ENCODE measurements at regions not wholly inside any gene's neighbourhood (a gene's known extent, or its start where the extent isn't known, plus 50 kb on each side); places are given as distances from the start of the nearest gene placed in this dataset.

GRCh38 chr16:9598731-9599083 lies 507.3 kb downstream of the HAPSTR1 start:
- no peak for DNase-seq (ENCODE audit: extremely low read depth, low read depth)
- no peak for TF ChIP-seq CTCF (IDR thresholded peaks at IDR 0.05; ENCODE audit: low read depth, low read length)

DNA sequence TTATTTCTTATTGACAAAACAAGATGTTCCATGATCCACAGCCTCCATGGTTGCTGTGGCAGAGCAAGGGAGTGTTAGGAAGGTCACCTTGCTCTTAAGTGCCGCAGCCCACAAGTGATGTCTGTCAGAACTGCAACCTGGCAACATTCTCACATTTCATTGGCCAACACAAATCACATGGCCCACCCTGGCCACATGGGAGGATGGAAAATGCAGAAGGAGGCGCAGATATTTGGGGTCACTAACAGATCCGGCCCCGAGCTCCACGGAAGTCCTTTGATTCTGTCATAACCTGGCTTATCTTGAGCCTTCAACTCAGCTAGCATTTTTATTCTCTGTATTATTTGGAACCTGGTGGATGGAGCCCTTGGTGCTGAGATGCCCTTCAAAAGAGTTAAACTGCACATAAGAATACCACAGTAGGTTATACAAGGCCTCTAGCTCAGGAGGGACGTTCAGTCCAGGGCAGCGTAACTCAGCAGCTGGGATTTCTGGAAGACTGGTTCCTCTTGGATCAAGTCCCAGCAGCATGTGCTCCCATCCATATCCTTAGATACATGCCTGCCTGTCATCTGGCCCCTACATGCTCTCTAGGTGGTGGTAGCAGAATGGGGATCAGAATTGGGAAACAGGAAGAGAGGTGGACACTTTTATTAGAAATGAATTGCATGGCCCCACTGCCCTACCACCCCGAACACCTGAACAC lies 508.1 kb downstream of the HAPSTR1 start:
- no peak for DNase-seq (ENCODE audit: extremely low read depth, low read depth)
- TF ChIP-seq CTCF (IDR thresholded peaks at IDR 0.05; ENCODE audit: low read depth, low read length) = no peak

DNA sequence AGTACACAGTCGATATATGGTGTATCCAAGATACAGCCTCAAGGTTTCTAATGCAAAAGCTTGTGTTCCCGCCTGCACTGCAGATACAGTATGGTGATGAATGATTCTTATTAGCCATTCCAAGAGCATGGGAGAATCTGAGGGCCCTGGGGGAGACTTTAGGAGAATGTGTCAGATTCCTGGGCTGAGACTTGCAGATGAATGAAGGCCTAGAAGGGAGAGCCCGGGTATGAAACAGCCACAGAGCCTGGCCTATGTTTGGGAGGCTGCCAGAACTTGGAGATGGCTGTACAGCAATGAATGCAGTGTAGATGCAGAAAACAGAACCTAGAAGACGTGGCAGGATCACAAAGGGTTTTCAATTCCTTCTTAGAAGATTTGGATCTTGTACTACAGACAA lies 510.7 kb downstream of the HAPSTR1 start:
- no peak for DNase-seq (ENCODE audit: extremely low read depth, low read depth)
- no peak for TF ChIP-seq CTCF (IDR thresholded peaks at IDR 0.05; ENCODE audit: low read depth, low read length)

GRCh38 chr16:9603316-9603715 lies 511.9 kb downstream of the HAPSTR1 start:
- TF ChIP-seq CTCF (IDR thresholded peaks at IDR 0.05; ENCODE audit: low read depth, low read length) = no peak
- no peak for DNase-seq (ENCODE audit: extremely low read depth, low read depth)

- DNase-seq (ENCODE audit: extremely low read depth, low read depth) = no peak
- no peak for TF ChIP-seq CTCF (IDR thresholded peaks at IDR 0.05; ENCODE audit: low read depth, low read length)
These were observed 516.2 kb downstream of the HAPSTR1 start for GRCh38 chr16:9607515-9608230.

GRCh38 chr16:9610727-9611126 lies 519.3 kb downstream of the HAPSTR1 start:
- DNase-seq (ENCODE audit: extremely low read depth, low read depth) = no peak
- no peak for TF ChIP-seq CTCF (IDR thresholded peaks at IDR 0.05; ENCODE audit: low read depth, low read length)

- no peak for DNase-seq (ENCODE audit: extremely low read depth, low read depth)
- TF ChIP-seq CTCF (IDR thresholded peaks at IDR 0.05; ENCODE audit: low read depth, low read length) = no peak
These were observed 520.8 kb downstream of the HAPSTR1 start for GRCh38 chr16:9612267-9612666.
